HL-60 (cell line): ENCODE measurements at regions not wholly inside any gene's neighbourhood (a gene's known extent, or its start where the extent isn't known, plus 50 kb on each side); places are given as distances from the start of the nearest gene placed in this dataset.

Source experiments
- POLR2AphosphoS5 ChIP-seq: IDR thresholded peaks from 2 replicates; pipeline ENCODE4 v1.6.1; 2012; ENCODE audit warnings: low read depth
- TF ChIP-seq, protein P1 (sequence below): IDR thresholded peaks from one replicate; pipeline ENCODE4 v1.5.1; 2011; ENCODE audit warnings: low read length, control low read depth, inconsistent platforms; ENCODE audit not compliant: insufficient read depth

DNA sequence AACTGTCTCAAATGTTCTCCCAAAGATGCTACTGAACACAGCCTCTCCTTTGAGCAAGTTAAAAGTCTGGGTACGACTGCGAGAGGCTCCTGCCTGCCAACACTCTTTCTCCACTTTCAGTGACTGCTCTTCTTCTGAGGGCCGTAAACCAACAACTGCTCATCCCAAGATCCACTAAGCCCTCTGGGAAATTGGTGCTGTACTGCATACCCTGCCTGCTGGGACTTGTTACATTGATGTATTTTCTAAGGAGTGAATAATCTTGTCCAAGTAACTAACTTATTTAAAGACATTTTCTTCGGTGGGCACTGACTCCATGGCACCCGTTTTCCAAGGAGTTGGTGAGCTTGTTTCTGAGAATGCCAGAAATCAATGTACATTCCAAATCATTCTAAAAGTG, 87.2 kb downstream of the ZNF280B start:
- TF ChIP-seq, protein P1, sequence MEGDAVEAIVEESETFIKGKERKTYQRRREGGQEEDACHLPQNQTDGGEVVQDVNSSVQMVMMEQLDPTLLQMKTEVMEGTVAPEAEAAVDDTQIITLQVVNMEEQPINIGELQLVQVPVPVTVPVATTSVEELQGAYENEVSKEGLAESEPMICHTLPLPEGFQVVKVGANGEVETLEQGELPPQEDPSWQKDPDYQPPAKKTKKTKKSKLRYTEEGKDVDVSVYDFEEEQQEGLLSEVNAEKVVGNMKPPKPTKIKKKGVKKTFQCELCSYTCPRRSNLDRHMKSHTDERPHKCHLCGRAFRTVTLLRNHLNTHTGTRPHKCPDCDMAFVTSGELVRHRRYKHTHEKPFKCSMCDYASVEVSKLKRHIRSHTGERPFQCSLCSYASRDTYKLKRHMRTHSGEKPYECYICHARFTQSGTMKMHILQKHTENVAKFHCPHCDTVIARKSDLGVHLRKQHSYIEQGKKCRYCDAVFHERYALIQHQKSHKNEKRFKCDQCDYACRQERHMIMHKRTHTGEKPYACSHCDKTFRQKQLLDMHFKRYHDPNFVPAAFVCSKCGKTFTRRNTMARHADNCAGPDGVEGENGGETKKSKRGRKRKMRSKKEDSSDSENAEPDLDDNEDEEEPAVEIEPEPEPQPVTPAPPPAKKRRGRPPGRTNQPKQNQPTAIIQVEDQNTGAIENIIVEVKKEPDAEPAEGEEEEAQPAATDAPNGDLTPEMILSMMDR, result no peak
- no peak for TF ChIP-seq POLR2AphosphoS5
